Hepatic stellate cell (primary cell): ENCODE measurements at regions not wholly inside any gene's neighbourhood (a gene's known extent, or its start where the extent isn't known, plus 50 kb on each side); places are given as distances from the start of the nearest gene placed in this dataset.

ENCODE experiments used
- DNase-seq: peaks from one replicate; pipeline ENCODE4 v3.0.0; 2011; ENCODE audit warnings: low spot score

- no peak for DNase-seq
Measured at GRCh38 chr7:51789489-51789888, 472.9 kb upstream of the COBL start.

DNA sequence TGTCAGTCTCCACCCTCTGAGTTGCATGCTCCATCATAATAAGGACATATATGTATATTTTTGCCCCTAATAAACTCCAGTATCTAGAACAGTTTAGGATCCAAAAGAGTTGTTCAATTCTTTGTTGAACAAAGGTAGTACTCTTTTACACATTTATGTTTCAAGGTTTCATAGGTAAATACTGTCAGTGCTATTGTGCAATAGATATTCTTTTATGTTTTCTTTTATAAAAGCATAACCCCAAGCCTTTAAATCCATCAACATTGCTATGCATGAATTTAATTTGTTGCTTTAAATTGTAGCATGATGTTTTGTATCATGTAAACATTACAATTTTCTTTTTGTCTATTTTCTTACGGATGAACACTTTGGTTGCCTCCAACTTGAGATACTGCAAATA is 469.7 kb upstream of the COBL start:
- DNase-seq, result no peak

DNA sequence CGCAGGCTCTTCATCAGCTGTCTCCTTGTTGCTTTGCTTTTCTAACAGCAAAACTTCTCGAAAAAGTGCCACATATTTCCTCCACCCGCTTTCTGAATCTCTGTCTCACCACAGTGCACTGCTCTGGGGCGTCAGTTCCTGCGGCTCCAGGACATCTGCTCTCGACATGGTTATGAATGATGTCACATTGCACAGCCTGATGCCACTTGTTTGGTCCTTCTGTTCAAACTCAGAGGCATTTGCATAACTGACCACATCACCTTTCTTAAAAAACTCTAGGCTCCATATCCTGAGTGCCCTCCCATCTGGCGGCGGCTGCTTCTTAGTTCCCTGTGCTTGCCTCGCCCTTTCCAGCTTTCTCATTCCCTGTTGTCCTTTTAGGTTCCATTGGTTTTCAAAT is 469.3 kb upstream of the COBL start:
- DNase-seq, result no peak

GRCh38 chr7:51785171-51785570 is 468.6 kb upstream of the COBL start:
- no peak for DNase-seq

DNA sequence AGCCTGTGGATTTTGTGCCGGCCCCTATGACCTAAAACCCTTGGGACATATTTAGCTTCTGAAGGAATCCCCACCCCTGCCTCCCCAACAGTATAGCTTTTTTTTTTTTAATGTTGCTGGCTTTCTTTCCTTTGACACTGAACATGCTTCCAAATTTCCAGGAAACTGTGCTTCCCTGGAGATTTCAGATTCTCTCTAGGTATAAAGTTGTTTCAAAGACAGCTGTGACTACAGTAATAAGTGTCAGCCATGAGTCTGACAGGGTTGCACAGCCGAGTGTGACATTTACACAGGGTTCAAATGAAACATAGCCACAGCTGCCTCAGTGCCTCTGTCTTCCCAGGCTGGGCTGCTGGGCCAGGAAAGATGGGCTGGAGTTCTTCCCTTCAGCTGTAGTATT is 466.6 kb upstream of the COBL start:
- DNase-seq, result no peak

GRCh38 chr7:51778121-51778520 is 461.5 kb upstream of the COBL start:
- no peak for DNase-seq

- no peak for DNase-seq
Measured at GRCh38 chr7:51774178-51774577, 457.6 kb upstream of the COBL start.

DNA sequence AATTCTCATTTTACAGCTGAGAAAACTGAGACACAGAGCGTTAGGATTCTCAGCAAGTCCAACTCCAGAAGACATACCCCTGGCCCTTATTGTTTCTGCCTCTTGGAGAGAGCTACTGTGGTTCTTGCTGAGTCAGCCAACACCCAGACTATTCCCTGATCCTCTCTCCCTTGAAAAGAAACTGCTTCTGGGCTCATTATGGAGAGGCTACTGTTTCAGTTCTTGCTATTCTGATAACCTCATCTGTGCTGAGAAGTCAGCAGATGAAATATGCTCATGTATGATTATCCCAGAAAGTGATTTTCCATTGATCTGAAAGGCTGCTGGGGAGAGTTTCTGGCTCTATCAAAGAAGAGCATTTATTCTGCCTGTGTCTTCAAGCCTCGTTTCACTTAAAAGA is 455.6 kb upstream of the COBL start:
- DNase-seq, result no peak

GRCh38 chr7:51764976-51765375 is 448.4 kb upstream of the COBL start:
- DNase-seq, result no peak

GRCh38 chr7:51759985-51760384 is 443.4 kb upstream of the COBL start:
- no peak for DNase-seq

DNA sequence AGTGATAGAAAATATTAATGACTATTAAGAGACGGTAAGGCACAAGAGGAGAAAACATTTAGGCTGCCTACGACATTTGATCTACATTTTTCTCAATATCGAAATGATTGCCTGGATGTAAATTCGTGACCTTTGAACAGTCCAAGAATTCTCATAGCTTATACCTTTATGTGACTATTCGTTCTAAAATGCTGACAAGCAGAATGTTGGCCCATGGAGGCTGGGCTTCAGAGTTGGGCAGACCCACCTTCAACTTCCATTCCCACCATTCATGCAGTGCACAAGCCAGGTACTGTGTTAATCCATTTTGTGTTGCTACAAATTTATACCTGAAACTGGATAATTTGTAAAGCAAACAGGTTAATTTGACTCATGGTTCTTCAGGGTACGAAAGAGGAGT is 441.4 kb upstream of the COBL start:
- no peak for DNase-seq

- no peak for DNase-seq
Measured at GRCh38 chr7:51732951-51733350, 416.3 kb upstream of the COBL start.

- DNase-seq, result no peak
Measured at GRCh38 chr7:51732116-51732515, 415.5 kb upstream of the COBL start.

DNA sequence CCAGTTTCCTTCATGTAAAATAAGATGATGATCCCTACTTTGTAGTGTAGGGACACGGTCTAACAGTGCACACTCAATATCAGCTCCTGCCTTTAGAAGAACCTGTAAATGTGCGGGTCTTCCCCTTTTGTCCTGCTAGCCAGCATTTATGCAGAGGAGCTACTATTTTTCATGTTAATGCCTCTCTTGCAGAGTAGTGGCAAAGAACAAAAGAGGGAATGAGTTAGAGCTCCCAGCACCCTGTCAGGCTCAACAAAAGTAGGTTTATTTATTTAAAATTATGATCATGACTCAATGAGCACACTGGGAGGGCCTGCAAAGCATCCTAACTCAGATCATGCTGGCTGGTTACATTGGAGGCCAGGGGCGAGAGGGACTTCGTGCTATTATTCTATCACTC is 414.5 kb upstream of the COBL start:
- no peak for DNase-seq

DNA sequence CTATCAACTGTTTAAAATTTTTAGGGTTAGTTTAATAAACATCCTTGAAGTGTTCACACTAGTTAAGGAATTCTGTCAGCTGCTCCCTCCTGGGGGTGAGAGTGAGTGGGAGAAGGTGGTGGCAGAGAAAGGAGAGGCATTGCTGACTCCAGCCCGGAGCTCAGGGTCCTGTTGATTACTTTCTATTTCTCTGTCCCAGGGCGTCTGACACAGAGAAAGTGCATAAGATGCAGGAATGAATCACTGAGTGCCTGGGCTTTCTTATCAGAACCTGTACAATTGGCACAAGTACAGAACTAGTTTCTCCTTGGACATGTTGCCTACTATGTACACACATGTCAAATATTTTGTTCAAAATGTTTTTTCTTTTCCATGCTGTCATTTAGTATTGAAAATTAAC is 410.8 kb upstream of the COBL start:
- DNase-seq, result no peak

GRCh38 chr7:51706851-51707250 is 390.2 kb upstream of the COBL start:
- DNase-seq, result no peak

- DNase-seq, result no peak
Measured at GRCh38 chr7:51705701-51706100, 389.1 kb upstream of the COBL start.

GRCh38 chr7:51702673-51703072 is 386.1 kb upstream of the COBL start:
- no peak for DNase-seq

GRCh38 chr7:51701935-51702334 is 385.3 kb upstream of the COBL start:
- DNase-seq, result no peak

- DNase-seq, result no peak
Measured at GRCh38 chr7:51700593-51701215, 384.1 kb upstream of the COBL start.

DNA sequence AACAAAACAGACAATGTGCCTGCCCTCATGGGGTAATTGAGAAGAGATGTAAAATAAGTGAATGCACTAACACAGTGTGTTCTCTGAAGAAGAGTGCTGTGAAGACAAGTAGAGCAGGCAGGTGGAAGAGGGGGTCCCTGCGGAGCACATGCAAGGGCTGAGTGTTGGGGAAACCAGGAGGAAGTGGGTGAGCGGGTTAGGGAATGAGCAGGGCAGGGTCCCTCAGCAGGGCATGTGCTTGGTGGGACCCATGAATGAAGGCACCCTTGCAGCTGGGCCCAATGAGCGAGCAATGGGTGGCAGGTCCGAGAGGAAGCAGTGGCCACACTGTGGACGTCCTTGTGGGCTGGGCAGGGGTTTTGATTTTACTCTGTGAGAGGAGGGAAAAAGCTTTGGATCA is 376.6 kb upstream of the COBL start:
- DNase-seq, result no peak

- DNase-seq, result no peak
Measured at GRCh38 chr7:51689547-51689946, 372.9 kb upstream of the COBL start.

GRCh38 chr7:51685794-51686193 is 369.2 kb upstream of the COBL start:
- no peak for DNase-seq

DNA sequence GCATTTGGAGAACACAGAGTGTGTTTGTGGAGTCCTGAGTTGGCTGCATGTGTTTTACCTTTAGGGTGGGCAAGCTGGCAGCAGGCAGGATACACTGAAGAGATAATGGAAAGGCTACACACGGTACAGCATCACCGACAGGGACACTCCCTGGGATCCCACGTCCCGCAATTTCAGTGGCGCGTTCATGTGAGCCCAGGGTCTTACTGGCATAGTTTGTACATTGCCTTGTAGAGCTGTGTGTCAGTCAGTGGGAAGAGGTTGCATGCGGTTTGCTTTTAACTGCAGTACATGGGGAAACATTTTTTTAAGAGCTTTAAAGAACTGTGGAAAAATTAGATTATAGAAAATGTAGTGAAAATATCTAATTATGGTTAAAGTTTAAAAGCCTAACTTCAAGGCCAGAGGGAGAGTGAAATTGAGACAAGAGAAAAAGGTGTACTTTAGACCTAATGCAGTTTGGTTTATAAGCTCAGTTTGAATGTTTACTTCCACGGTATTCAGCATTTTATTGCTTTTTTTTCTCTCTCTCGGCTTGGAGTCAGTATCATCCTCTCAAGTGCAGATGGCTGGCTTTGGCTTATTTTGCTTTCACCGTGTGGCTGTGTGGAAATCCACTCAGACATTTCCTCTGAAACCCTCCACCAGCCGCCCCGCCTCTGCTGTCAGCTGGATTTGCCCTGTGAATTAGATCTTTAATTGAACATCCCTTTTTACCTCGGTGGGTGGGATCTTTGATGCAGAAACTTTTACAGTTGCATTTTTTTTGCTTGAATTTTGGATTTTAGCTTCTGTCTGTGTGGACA is 364.2 kb upstream of the COBL start:
- DNase-seq, result no peak
